HUES6 (cell line): ENCODE measurements at regions not wholly inside any gene's neighbourhood (a gene's known extent, or its start where the extent isn't known, plus 50 kb on each side); places are given as distances from the start of the nearest gene placed in this dataset.

Experiments
- H3K27ac ChIP-seq: 2 replicates; pipeline ENCODE4 v1.7.0; 2013; ENCODE audit warnings: low read depth, mild to moderate bottlenecking, low read length, inconsistent platforms
- H3K27me3 ChIP-seq: 2 replicates; pipeline ENCODE4 v1.6.1; 2013; ENCODE audit warnings: low read length; ENCODE audit not compliant: control insufficient read depth, insufficient read depth
- H3K36me3 ChIP-seq: 2 replicates; pipeline ENCODE4 v1.6.1; 2013; ENCODE audit warnings: low read length; ENCODE audit not compliant: control insufficient read depth, insufficient read depth
- H3K4me1 ChIP-seq: 2 replicates; pipeline ENCODE4 v1.6.1; 2013; ENCODE audit warnings: low read length; ENCODE audit not compliant: control insufficient read depth, insufficient read depth
- H3K4me3 ChIP-seq: 2 replicates; pipeline ENCODE4 v1.5.1; 2013; ENCODE audit warnings: low read depth, low read length
- H3K9ac ChIP-seq: one replicate; pipeline ENCODE4 v1.6.1; 2013; ENCODE audit warnings: mild to moderate bottlenecking, low read length
- H3K9me3 ChIP-seq: 2 replicates; pipeline ENCODE4 v1.6.1; 2013; ENCODE audit warnings: low read depth, low read length; ENCODE audit not compliant: control insufficient read depth, insufficient read depth

DNA sequence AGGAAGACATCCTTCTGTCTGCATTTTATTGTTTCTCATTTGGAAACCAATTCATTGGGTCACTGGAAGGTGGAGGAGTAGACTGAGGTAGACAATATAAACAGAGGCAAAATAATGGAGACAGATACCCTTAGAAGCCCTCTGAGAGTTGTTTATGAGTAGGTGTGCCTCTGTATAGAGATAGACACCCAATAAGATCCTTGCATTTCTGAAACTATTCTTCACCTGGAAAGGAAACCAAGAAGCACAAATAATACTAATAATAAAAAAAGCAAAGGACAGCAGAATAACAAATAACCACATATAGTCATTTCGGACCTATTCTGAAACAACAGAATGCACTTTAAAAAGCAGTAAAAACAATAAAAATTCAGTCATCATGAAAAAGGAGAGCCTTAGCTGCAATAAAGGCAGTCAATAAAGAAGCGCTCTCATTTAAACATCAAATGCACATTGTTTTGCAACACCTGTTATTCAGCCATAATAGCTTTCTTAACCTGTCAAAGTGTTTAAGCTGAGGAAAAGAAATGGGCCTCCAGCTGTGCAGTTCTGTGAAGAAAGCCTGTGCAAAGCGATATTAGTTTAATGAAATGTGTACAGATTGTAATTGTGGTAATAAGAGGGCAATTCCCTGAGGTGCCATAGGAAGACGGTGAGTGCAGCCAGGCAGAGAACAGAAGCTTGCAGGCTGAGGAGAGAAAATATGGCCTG is 904.2 kb downstream of the STPG2 start:
- Histone ChIP-seq H3K4me3 (no peak overlapping the region), H3K9ac (no peak overlapping the region), H3K9me3 (no peaks in the 10 kb centered on the region), H3K27ac (no peak overlapping the region), H3K4me1 (peaks cover 7% of the 10 kb centered on the region), H3K27me3 (no peaks in the 10 kb centered on the region), H3K36me3 (no peaks in the 10 kb centered on the region)

- H3K9ac ChIP-seq, result no peak overlapping the region
Observed at GRCh38 chr4:97239667-97239997, 903.6 kb downstream of the STPG2 start.

DNA sequence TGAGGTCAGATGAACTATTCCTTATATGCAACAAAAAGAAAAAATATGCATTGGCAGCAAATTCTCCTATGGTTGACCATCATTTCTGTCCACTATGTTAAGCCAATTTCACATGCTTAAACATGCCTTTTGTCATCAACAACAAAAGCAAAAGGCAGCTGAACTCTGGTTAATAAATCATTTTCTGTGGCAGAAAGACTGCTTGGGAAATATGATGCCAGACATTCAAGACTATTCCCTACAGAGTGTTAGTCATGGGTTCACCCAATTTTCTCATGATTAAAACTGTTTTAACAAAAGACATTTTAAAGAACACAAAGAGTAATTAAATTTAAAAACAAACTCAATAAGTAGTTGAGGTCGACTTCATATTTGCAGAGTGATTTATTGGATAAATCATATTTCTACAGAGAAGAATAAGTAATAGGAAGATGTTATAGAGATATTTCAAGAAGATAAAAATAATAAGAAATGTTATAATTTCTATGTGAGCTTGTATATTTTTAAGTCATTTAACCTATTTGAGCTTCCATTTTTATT is 890.6 kb downstream of the STPG2 start:
- no peak overlapping the region for H3K4me3 ChIP-seq
- H3K27me3 ChIP-seq, result no peaks in the 10 kb centered on the region
- H3K36me3 ChIP-seq, result no peaks in the 10 kb centered on the region
- no peaks in the 10 kb centered on the region for H3K4me1 ChIP-seq
- H3K27ac ChIP-seq, result no peak overlapping the region
- H3K9ac ChIP-seq, result no peak overlapping the region
- H3K9me3 ChIP-seq, result no peaks in the 10 kb centered on the region

More at GRCh38 chr4:97239667-97239997, 903.6 kb downstream of the STPG2 start:
- H3K4me3 ChIP-seq, result no peak overlapping the region
- no peaks in the 10 kb centered on the region for H3K36me3 ChIP-seq
- H3K27ac ChIP-seq, result no peak overlapping the region
- H3K4me1 ChIP-seq, result peaks cover 7% of the 10 kb centered on the region
- no peaks in the 10 kb centered on the region for H3K9me3 ChIP-seq
- H3K27me3 ChIP-seq, result no peaks in the 10 kb centered on the region

GRCh38 chr4:97262769-97263168 is 880.5 kb downstream of the STPG2 start:
- Histone ChIP-seq H3K27ac (no peak overlapping the region), H3K4me3 (no peak overlapping the region), H3K9ac (no peak overlapping the region), H3K9me3 (no peaks in the 10 kb centered on the region), H3K4me1 (no peaks in the 10 kb centered on the region), H3K27me3 (no peaks in the 10 kb centered on the region), H3K36me3 (no peaks in the 10 kb centered on the region)

DNA sequence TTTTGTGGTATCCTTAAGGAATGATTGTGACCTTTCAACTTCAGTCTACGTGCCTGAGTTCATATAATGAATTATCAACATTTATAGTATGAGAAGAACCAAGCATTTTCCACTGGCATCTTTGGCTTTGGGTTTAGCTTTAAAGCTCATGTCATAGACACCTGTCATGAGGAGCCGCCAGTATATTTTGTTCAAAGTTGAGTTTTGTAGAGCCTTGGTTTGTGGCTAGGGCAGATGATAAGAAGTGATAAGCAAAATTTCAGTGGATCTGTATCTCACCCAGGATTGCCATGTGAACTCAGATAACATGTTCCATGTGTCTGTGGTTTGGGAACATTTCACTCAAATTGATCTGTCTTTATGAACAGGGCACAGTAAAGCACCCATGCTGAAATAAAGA is 873.2 kb downstream of the STPG2 start:
- H3K36me3 ChIP-seq, result no peaks in the 10 kb centered on the region
- no peak overlapping the region for H3K27ac ChIP-seq
- no peaks in the 10 kb centered on the region for H3K9me3 ChIP-seq
- no peaks in the 10 kb centered on the region for H3K4me1 ChIP-seq
- no peaks in the 10 kb centered on the region for H3K27me3 ChIP-seq
- no peak overlapping the region for H3K4me3 ChIP-seq
- H3K9ac ChIP-seq, result no peak overlapping the region

GRCh38 chr4:97279391-97279790 is 863.9 kb downstream of the STPG2 start:
- no peaks in the 10 kb centered on the region for H3K27me3 ChIP-seq
- H3K4me1 ChIP-seq, result no peaks in the 10 kb centered on the region
- no peak overlapping the region for H3K27ac ChIP-seq
- H3K9ac ChIP-seq, result no peak overlapping the region
- no peaks in the 10 kb centered on the region for H3K36me3 ChIP-seq
- no peak overlapping the region for H3K4me3 ChIP-seq
- H3K9me3 ChIP-seq, result no peaks in the 10 kb centered on the region

DNA sequence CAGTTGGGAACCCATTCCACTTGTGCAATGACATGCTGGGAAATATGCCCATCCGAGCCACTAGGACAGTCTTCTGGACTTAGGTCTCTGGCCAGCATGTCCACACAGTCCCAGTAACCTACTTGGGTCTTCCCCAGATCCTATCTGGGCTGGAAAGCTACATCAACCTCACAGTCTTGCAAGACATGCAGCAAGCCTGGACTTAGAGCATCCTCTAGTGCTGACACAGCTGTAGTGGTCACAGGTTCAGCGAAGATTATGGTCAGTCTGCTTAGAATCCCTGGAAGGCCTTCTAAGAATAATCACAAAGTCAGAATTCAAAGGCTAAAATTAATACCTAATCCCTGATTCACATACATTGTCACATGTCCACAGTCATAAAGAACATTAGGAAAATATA is 842.7 kb downstream of the STPG2 start:
- Histone ChIP-seq H3K4me3 (no peak overlapping the region), H3K27me3 (no peaks in the 10 kb centered on the region), H3K36me3 (no peaks in the 10 kb centered on the region), H3K4me1 (no peaks in the 10 kb centered on the region), H3K9me3 (0 out of 2 replicates have a peak, but pooled peaks cover 3% of the 10 kb centered on the region), H3K9ac (no peak overlapping the region), H3K27ac (no peak overlapping the region)

DNA sequence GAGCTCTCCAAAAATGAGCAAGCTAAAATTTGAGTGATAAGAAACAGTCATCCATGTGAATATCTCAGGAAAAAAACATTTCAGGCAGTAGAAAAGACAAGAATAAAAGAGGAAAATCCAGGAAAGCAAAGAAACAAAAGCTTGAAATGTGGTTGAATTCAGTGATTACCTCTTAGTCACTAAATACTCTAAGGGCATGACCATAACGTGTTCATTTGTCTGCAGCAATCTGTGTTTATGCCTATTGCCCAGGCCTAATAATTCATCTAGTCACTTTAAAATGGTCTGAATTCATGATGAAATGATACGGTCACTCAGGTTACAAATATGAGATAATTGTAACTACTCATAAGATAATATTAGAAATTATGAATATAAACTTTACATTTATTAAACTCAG is 837.9 kb downstream of the STPG2 start:
- no peaks in the 10 kb centered on the region for H3K27me3 ChIP-seq
- no peaks in the 10 kb centered on the region for H3K36me3 ChIP-seq
- 0 out of 2 replicates have a peak, but pooled peaks cover 3% of the 10 kb centered on the region for H3K9me3 ChIP-seq
- no peak overlapping the region for H3K9ac ChIP-seq
- no peaks in the 10 kb centered on the region for H3K4me1 ChIP-seq
- no peak overlapping the region for H3K4me3 ChIP-seq
- no peak overlapping the region for H3K27ac ChIP-seq

- Histone ChIP-seq H3K36me3 (no peaks in the 10 kb centered on the region), H3K9me3 (no peaks in the 10 kb centered on the region), H3K4me1 (no peaks in the 10 kb centered on the region), H3K4me3 (no peak overlapping the region), H3K27me3 (no peaks in the 10 kb centered on the region), H3K9ac (no peak overlapping the region), H3K27ac (no peak overlapping the region)
Observed at GRCh38 chr4:97309121-97309520, 834.2 kb downstream of the STPG2 start.

- H3K9ac ChIP-seq, result no peak overlapping the region
- H3K27me3 ChIP-seq, result no peaks in the 10 kb centered on the region
- H3K9me3 ChIP-seq, result no peaks in the 10 kb centered on the region
- no peaks in the 10 kb centered on the region for H3K36me3 ChIP-seq
- H3K4me1 ChIP-seq, result peaks cover 18% of the 10 kb centered on the region
- H3K4me3 ChIP-seq, result no peak overlapping the region
- H3K27ac ChIP-seq, result no peak overlapping the region
Observed at GRCh38 chr4:97317201-97317600, 826.1 kb downstream of the STPG2 start.

- no peak overlapping the region for H3K4me3 ChIP-seq
- no peaks in the 10 kb centered on the region for H3K36me3 ChIP-seq
- H3K9me3 ChIP-seq, result no peaks in the 10 kb centered on the region
- H3K4me1 ChIP-seq, result peaks cover 18% of the 10 kb centered on the region
- H3K27ac ChIP-seq, result no peak overlapping the region
- no peak overlapping the region for H3K9ac ChIP-seq
- no peaks in the 10 kb centered on the region for H3K27me3 ChIP-seq
Observed at GRCh38 chr4:97317671-97318070, 825.6 kb downstream of the STPG2 start.
